Epidermal melanocyte (primary cell): ENCODE measurements at regions not wholly inside any gene's neighbourhood (a gene's known extent, or its start where the extent isn't known, plus 50 kb on each side); places are given as distances from the start of the nearest gene placed in this dataset.

Experiments
- DNase-seq: peaks from one replicate; pipeline ENCODE4 v3.0.0; 2011; ENCODE audit warnings: low spot score; ENCODE audit not compliant: insufficient read length

DNA sequence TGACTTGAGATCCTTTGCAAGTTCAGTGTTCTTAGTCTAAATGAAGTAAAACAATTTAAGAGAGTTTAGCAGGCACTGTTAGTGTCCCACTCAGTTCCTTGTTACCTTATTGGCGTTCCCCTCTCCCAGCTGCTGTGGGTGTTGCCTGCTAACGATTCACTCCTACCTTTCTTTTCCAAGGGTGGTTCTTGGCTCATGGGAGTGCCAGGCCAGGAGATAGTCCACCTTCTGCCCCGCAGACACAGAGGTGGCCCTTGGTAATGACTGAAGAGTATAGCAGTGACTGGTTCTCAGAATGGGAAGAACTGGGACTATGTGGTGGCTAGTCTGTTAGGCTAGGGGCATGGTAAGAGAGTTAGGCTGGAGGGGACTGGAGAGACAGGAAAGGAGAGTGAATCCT, 240.4 kb downstream of the EDEM1 start:
- no peak for DNase-seq

DNA sequence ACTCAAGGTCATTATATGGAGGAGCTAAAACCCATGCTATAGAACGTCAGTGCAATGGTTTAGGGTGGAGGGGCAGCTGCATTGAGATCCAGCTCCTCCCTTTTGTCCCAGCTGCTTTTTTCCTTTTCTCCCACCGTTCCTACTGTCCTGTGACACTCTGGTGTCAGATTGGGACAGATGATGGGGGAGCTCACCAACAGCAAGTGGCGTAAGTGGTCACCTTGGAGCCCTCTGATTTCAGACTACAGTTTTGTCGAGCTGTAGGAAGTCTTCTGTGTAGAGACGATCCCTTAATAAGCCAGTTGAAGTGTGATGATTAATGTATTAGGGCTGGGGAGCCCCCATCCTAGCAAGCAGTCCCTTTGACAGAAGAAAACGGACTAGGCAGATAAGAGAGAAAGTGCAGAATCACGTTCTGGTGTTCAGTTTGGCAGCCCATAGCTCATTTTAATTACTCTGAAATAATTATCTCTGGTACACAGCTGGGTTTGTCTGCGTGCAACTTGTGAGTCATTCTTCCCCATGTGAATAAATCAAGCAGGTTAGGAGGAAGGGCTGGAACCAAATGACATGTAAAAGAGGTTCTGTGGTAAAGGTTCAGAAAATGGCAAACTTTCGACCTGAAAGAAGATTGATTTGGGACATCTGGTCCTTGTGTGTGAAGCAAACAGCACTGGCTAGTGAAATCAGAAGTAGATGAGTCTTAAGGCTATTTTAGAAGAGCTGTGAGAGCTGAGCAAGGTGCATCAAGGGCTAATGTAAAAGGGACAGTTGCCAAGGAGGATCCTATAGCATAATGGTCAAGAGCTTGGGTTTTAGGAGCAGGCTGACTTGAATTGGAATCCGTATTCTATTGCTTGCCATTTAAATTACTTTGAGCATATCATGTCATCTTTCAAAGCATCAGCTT, 241.4 kb downstream of the EDEM1 start:
- no peak for DNase-seq

DNA sequence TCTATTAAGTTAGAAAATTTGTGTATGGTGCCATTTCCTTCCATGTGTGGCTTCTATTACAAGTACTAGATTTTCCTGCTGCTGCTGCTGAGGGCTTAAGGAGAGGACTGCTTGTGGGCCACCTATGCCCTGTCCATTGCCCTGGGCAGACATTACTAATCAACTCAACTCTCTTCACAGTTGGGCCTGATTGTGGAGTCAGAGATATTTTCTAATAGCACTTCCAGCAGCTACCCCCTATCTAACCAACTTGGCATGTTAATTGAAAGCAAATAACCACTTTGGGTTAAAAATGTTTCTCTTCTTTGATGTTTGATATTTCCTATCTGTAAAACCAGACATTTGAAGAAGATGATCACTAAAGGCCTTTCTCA, 242.0 kb downstream of the EDEM1 start:
- no peak for DNase-seq

DNA sequence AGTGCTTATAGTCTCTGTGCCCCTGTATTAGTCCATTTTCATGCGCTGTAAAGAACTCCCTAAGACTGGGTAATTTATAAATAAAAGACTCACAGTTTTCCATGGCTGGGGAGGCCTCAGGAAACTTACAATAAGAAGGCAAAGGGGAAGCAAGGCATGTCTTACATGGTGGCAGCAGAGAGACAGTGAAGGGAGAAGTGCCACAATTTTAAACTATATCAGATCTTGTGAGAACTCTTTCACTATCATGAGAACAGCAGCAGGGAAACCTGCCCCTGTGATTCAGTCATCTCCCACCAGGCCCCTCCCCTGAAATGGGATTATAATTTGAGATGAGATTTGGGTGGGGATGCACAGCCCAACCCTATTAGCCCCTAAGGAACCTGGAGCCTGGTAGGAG, 243.2 kb downstream of the EDEM1 start:
- no peak for DNase-seq

DNA sequence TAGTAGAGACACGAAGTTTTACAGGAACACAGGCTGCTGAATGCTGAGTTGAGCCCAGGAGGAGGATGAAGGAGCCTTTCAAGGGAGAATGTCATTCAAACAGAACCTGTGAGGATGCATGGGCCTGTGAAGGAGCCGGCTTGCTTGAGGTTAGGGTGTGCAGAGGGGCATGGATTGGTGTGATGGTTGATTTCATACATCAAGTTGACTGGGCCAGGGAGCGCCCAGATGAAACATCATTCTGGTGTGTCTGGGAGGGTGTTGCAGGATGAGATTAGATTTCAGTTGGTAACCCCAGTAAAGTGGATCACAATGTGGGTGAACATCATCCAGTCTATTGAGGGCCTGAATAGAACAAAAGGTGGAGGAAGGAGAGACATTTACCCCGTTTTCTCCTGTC, 243.6 kb downstream of the EDEM1 start:
- no peak for DNase-seq

DNA sequence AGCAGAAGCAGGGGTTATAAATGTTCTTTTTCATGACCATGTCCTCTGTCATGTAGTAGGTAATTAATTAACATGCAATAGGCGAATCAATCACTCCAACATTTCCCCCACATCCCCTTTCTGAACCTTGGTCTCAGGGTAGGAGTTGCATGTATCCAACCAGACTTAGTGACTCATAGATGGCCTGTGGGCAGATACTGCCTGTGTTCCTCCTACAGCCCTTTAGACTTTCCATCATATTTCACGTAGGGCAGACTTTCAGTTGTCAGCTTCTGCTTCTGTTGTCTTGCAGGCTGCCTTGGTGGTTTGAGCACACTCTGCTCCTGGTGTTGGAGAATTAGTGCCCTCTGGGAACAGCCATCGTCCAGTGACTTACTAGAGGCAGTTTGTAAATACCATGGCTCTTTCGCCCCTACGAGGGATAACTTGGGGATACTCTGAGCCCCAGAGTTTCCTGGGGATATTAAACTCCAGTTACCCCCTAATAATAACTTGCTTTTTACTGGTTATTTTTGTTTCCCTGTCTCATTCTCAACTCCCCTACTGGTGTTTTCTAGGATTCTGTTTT, 244.4 kb downstream of the EDEM1 start:
- DNase-seq, result no peak

DNA sequence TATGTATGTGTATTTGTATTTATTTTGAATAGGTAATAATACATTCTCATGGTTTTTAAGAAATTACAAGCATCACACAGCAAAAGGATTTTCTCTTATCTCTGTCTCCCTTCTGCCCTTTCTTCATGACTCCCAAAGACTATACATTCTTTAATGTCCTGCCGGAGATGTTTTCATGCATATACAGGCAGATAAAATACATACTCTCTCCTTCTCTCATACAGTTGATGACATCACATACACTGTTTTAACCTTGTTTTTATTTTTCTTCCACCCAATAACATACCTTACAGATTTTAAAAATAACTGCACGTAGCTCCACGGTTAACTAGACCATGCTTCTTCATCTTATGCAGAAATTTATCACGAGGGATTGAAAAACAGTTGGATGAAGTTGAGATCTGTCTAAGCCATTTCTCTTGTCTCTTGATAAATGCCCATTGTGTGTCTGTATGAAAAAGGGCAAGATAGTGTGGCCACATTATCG, 249.8 kb downstream of the EDEM1 start:
- no peak for DNase-seq

DNA sequence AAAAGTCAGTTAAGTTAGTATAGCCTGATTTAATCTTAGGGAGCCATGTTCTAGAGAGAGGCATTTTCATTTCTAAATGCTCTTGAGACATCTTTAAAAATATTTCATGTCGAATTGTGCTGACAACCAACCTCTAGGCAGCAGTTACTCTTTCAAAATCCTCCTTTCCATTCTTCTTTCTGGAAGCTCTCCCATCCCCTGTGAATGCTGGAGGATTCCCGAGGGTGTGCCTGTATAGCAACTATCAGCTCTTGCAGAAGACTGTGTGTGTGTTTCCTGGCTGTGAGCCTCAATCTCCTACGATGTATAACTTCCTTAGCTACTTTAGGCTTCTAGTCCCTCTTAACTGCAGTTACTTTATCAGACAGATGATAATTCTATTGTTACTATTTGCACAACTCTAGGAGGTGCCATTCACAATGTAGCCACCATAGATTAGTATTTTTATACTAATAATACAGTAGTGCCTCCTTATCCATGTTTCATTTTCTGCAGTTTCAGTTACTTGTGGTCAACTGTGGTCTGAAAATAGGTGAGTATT, 250.3 kb downstream of the EDEM1 start:
- no peak for DNase-seq

DNA sequence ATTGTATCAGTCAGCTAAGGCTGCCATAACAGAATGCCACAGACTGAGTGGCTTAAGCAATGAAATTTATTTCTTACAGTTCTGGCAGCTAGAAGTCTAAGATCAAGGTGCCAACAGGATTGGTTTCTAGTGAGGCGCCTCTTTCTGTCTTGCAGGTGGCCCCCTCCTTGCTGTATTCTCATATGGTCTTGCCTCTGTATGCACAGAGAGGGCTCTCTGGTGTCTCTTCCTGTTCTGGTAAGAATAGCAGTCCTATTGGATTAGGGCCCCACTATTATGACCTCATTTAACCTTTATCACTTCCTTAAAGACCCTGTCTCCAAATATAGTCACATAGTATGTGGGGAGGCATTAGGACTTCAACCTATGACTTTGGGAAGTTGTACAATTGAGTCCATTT, 253.9 kb downstream of the EDEM1 start:
- no peak for DNase-seq

DNA sequence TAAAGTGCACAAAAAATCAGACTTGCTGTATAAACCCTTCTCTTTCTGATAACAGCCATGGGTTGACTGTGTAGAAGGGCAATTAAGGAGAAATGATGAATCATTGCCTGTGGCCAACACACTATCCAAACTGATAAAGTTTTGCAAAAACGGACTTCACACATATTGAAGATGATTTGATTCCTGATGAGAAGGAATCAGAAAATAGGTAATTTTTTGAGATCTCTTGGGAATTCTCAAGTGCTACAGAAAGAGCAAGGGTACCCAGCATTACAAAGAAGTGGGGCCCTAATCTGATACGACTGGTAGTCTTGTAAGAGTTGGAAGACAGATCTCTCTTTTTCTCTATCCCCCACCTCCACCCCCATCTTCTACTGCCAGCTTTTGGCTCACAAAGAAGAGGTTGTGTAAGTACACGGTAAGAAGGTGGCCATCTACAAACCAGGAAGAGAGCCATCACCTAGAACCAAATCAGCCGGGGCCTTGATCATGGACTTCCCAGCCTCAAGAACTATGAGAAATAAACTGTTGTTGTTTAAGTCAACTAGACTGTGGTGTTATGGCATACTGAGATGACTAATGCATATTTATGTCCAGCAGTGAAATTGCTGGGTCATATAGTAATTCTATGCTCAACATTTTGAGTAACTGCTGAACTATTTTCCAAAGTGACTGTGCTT, 254.7 kb downstream of the EDEM1 start:
- no peak for DNase-seq

DNA sequence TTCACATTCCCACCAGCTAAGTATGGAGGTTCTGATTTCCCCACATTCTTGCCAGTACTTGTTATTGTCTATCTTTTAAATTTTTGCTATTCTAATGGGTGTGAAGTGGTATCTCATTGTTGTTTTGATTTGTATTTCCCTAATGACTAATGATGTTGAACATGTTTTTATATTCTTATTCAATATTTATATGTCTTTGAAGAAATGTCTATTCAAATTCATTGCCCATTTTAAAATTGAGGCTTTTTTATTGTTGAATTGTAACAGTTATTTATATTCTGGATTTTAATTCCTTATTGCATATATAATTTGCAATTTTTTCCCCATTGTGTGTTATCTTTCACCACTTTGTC, 255.3 kb downstream of the EDEM1 start:
- DNase-seq, result no peak

DNA sequence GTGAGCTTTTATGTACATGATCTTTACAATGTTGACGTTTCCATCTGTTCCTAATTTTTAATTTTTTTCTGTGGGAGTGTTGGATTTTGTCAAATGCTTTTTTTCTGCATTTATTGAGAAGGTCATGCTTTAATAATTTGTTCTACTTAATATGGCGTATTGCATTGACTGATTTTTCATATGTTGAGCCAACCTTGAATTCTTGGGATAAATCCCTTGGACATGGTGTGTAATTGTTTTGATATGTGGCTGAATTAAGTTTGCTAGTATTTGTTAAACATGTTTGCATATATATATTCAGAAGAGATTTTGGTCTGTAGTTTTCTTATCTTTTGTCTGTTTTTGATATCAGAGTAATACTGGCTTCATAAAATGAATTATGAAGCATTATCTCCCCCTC, 256.7 kb downstream of the EDEM1 start:
- no peak for DNase-seq

DNA sequence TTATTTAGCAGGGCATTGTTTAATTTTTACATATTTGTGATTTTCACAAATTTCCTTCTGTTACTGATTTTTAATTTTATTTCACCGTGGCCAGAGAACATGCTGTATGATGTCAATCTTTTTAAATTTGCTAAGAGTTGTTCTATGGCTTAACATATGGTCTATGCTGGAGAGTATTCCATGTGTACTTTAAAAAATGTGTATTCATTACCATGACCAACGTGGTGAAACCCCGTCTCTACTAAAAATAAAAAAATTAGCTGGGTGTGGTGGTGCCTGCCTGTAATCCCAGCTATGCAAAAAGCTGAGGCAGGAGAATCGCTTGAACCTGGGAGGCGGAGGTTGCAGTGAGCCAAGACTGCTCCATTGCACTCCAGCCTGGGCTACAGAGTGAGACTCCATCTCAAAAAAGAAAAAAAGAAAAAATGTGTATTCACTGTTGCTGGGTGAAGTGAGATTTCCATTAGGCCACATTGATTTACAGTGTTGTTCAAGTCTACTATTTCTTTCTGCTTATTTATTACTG, 258.2 kb downstream of the EDEM1 start:
- no peak for DNase-seq

DNA sequence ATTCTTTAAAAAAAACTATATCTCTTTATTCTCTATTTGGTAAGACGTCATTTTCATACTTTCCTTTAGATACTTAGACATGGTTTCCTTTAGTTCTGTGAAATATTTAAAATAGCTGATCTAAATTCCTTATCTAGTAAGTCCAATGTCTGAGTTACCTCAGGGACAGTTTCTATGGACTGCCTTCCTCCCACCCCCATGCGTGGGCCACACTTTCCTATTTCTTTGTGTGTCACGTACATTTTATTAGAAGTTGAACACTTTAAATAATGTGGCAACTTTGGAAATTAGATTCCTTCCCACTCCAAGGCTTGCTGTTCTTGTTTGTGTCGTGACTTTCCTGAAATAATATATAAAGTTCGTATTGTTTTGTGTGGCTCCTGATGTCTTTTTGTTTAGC, 260.7 kb downstream of the EDEM1 start:
- DNase-seq, result no peak

DNA sequence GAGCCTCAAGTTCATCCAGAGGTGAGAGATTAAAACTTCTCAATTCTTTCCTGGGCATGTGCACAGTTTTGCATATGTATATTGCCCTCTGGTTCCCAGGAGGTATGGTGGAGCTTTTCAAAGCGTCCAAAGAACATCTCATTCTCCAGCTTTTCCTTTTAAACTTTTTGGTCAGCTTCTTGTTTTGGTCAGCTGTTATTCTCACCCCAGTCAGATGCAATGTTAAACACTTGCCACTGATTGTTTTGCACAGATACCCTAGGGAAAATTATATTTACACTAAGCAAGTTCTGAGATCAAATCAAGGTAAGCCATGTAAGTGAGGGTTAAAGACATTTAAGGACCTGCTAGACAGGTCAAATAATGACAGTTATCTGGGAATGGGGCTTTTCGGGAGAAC, 261.3 kb downstream of the EDEM1 start:
- DNase-seq, result no peak

DNA sequence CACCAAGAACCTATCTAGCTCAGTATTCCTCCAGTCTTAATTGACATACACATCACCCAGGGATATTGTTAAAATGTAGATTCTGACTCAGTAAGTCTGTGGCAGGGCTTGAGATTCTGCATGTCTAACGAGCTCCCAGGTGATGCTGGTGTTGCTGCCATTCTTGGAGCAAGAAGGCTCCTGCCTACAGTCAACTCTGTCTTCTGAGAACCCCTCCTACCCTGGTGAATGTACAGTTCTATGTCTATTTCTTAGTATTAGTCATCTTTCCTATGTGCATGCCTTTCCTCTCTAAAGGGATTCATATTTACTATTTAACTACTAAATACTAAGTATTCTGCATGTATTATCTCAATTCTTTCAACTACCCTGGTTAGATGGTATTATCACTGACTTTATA, 268.7 kb downstream of the EDEM1 start:
- no peak for DNase-seq

DNA sequence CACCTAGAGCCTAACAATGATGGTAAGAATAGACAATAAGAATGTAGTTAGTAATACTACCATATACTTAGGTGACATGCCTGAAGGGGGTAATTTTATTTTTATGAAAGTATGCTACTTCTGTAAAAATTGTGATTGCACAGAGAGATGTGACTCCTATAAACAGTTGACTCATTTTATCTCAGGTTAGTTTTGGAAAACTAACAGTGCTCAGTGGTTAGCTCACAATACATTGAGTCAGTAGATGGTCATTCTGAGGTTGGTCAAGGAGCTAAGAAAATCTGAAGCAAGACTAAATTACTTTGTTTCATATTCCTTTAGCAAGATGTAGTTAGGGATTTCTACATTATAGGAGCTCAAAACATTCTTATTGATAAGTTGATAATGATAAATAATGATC, 271.0 kb downstream of the EDEM1 start:
- DNase-seq, result no peak

DNA sequence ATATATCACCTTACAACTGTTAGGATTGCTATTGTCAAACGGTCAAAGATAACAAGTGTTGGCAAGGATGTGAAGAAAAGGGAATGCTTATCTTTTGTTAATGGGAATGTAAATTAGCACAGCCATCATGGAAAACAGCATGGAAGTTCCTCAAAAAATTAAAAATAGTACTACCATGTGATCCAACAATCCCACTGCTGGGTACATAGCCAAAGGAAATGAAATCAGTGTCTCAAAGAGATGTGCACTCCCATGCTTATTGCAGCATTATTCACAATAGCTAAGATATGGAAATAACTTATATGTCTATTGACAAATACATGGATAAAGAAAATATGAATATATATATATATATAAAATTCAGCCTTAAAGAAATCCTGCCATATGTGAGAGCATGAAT, 274.6 kb downstream of the EDEM1 start:
- no peak for DNase-seq

DNA sequence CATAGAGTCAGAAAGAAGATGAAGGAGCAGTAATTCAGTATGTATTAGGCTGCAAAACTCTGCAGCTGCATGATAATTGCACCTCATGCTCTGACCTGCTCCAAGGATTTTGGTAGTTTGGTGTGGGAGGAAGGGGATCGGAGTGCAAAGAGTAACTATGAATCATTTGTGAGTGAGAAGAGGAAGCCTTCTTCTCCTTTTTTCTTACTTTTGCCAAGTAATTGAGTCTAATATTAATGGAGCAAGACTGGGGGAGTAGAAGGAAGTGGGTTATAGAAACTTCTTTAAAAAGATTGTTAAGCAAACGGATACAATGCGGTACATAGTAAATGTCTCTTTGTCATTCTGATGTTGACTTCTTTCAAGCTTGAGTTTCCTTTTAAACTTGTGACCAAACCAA, 276.5 kb downstream of the EDEM1 start:
- no peak for DNase-seq

DNA sequence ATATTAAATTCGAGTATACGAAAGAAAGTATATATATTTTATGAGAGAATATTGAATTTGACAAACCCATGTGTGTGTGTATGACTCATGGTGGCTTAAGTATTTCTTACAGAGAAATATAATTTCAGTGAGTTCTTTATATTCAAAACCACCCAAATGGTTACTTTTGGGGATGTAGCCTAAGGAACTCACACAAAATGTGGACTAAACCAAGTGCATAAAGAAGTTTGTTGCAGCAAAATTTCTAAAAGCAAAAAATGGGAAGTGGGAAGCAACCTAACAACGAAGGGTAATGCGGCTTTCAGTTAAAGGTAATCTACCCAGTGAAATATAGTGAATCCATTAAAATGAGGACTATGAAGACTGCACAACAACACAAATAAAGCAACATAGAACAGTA, 277.1 kb downstream of the EDEM1 start:
- no peak for DNase-seq

DNA sequence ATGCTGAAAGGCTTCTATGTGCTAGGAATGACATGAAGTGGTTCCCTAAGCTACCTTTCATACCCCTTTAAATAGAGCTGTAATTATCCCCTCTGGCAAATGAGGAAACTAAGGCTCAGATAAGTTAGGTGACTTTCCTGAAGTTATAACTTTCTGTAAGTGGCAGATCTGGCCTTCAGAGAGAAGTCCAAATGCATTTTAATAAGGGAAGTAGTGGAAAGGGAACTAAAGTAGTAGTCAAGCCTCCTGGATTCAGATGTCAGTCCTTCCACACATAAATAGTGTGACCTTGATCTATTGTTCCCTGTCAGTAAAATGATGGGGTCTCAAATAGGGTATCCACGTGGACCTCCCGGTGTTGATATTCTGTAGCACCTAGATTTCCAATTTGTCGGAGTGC, 277.7 kb downstream of the EDEM1 start:
- no peak for DNase-seq

DNA sequence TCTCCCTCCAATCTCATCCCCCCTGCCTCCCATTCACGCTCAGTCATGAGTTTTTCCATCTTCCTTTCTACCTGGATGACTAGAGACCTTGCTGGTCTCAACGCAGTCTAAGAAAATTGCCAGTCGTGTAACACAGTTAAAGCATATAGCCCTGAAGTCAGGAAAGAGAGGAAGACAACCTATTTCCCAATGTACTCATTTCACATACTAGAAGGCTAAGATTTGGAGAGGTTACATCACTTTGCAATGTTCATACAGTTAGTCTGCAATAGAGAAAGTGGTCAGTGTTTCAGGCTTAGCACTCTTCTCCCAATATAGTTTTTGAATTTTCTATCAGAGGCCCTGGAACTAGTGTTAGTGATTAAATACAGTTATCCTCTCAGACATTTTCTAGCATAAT, 278.6 kb downstream of the EDEM1 start:
- DNase-seq, result no peak
